H1 (cell line): ENCODE measurements at regions not wholly inside any gene's neighbourhood (a gene's known extent, or its start where the extent isn't known, plus 50 kb on each side); places are given as distances from the start of the nearest gene placed in this dataset.

Experiments used
- CTCF ChIA-PET: fragments of 300-600 bp; sonication (Branson Sonifier 250); formaldehyde crosslinking; loops from one replicate; lab custom pipeline; 2021; ENCODE audit not compliant: partially characterized antibody; lab: Charles Lee
- POLR2A ChIA-PET: fragments of 300-600 bp; sonication (Branson Sonifier 250); formaldehyde crosslinking; loops from one replicate; lab custom pipeline; 2021; ENCODE audit warnings: inconsistent platforms; ENCODE audit not compliant: partially characterized antibody; lab: Charles Lee
- DNase-seq, 2 experiments: peaks; one replicate each; pipeline versions ENCODE4 v3.0.0 to v3.0.0-alpha.2; 2010 to 2022; ENCODE audit warnings: low spot score in 2 of 2, low read depth in 1 of 2, mixed read lengths in 1 of 2
- FAIRE-seq: peaks from 2 replicates; lab custom pipeline; 2011; peaks lifted over from hg19 to GRCh38; lab: Jason Lieb, UNC
- H2AFZ ChIP-seq: 2 replicates; pipeline ENCODE4 v1.8.1; 2012; ENCODE audit warnings: low read length, inconsistent platforms
- H2AK5ac ChIP-seq: 2 replicates; pipeline ENCODE4 v1.6.1; 2013; ENCODE audit warnings: low read depth, low read length
- H2BK120ac ChIP-seq: replicated peaks from 2 replicates; pipeline ENCODE3; 2013; ENCODE audit warnings: low read depth, low read length, inconsistent platforms
- H2BK12ac ChIP-seq: 2 replicates; pipeline ENCODE4 v1.6.1; 2013; ENCODE audit warnings: low read depth, low read length
- H2BK15ac ChIP-seq: 2 replicates; pipeline ENCODE4 v1.6.1; 2013; ENCODE audit warnings: low read length
- H2BK20ac ChIP-seq: 2 replicates; pipeline ENCODE4 v1.6.1; 2013; ENCODE audit warnings: low read length
- H2BK5ac ChIP-seq: 2 replicates; pipeline ENCODE4 v1.6.1; 2013; ENCODE audit warnings: low read depth, low read length
- H3K14ac ChIP-seq: 2 replicates; pipeline ENCODE4 v1.6.1; 2013; ENCODE audit warnings: inconsistent platforms; ENCODE audit not compliant: insufficient read length
- H3K18ac ChIP-seq: 2 replicates; pipeline ENCODE4 v1.6.1; 2013; ENCODE audit warnings: low read length; ENCODE audit errors: extremely low read depth
- H3K23ac ChIP-seq: 2 replicates; pipeline ENCODE4 v1.6.1; 2013; ENCODE audit warnings: inconsistent platforms; ENCODE audit not compliant: insufficient read length
- H3K23me2 ChIP-seq: 2 replicates; pipeline ENCODE4 v1.6.1; 2013; ENCODE audit warnings: low read depth, low read length
- H3K27ac ChIP-seq: 2 replicates; pipeline ENCODE4 v1.6.1; 2011; ENCODE audit warnings: low read depth, low read length, inconsistent platforms
- H3K27me3 ChIP-seq, 4 experiments: replicated peaks in 1 of 4; 1 replicate in 1 of 4; 2 replicates in 3 of 4; pipeline versions ENCODE4 v1.6.1 to v1.8.1; 2011 to 2013; ENCODE audit warnings: low read length in 3 of 4, mild to moderate bottlenecking in 3 of 4, inconsistent platforms in 2 of 4, mixed read lengths in 2 of 4, moderate library complexity in 1 of 4; ENCODE audit not compliant: control insufficient read depth in 3 of 4, insufficient read depth in 3 of 4; ENCODE audit errors: extremely low read depth in 1 of 4
- H3K36me3 ChIP-seq, 4 experiments: 2 replicates each; pipeline versions ENCODE4 v1.6.1 to v1.8.1; 2011 to 2013; ENCODE audit warnings: mild to moderate bottlenecking in 4 of 4, low read length in 3 of 4, moderate library complexity in 2 of 4, control low read depth in 1 of 4, inconsistent platforms in 1 of 4; ENCODE audit not compliant: insufficient read depth in 4 of 4, control insufficient read depth in 2 of 4
- H3K4ac ChIP-seq: replicated peaks from 2 replicates; pipeline ENCODE3; 2013; ENCODE audit warnings: low read length, low read depth, mixed read lengths, inconsistent platforms; ENCODE audit not compliant: insufficient read length
- H3K4me1 ChIP-seq, 4 experiments: replicated peaks in 1 of 4; 1 replicate in 1 of 4; 2 replicates in 3 of 4; pipeline versions ENCODE4 v1.6.1 to v1.8.1; 2011 to 2013; ENCODE audit warnings: low read length in 3 of 4, inconsistent platforms in 2 of 4, mixed read lengths in 1 of 4; ENCODE audit not compliant: insufficient read depth in 4 of 4, control insufficient read depth in 3 of 4
- H3K4me2 ChIP-seq, 2 experiments: 2 replicates each; pipeline versions ENCODE4 v1.6.1 to v1.8.1; 2011 to 2013; ENCODE audit warnings: low read depth in 2 of 2, low read length in 2 of 2, control low read depth in 1 of 2, inconsistent platforms in 1 of 2, mild to moderate bottlenecking in 1 of 2; ENCODE audit not compliant: insufficient read depth in 1 of 2
- H3K4me3 ChIP-seq, 4 experiments: fragments of 200-600, 300-600 bp in 1 of 4; sonication (generic), shearing (Covaris generic), sonication (Bioruptor Twin) in 1 of 4; 2 replicates each; pipeline versions ENCODE4 v1.5.1 to v1.8.1; 2011 to 2016; ENCODE audit warnings: low read length in 4 of 4, low read depth in 3 of 4, control low read depth in 2 of 4, inconsistent platforms in 2 of 4, mild to moderate bottlenecking in 2 of 4, mixed read lengths in 1 of 4, moderate library complexity in 1 of 4; ENCODE audit not compliant: insufficient read depth in 2 of 4; ENCODE audit errors: extremely low read depth in 1 of 4
- H3K56ac ChIP-seq: replicated peaks from 2 replicates; pipeline ENCODE3; 2013; ENCODE audit warnings: low read depth, mild to moderate bottlenecking, mixed read lengths, low read length, inconsistent platforms; ENCODE audit not compliant: insufficient read length
- H3K79me1 ChIP-seq: 2 replicates; pipeline ENCODE4 v1.6.1; 2013; ENCODE audit warnings: low read depth, low read length, control low read depth
- H3K79me2 ChIP-seq, 2 experiments: 2 replicates each; pipeline versions ENCODE4 v1.6.1 to v1.8.1; 2012 to 2013; ENCODE audit warnings: low read length in 2 of 2, mild to moderate bottlenecking in 2 of 2, inconsistent platforms in 1 of 2; ENCODE audit not compliant: insufficient read depth in 2 of 2, control insufficient read depth in 1 of 2
- H3K9ac ChIP-seq, 4 experiments: replicated peaks in 1 of 4; 1 replicate in 1 of 4; 2 replicates in 3 of 4; pipeline versions ENCODE4 v1.6.1 to v1.8.1; 2011 to 2013; ENCODE audit warnings: low read depth in 3 of 4, low read length in 3 of 4, control low read depth in 2 of 4, mild to moderate bottlenecking in 2 of 4, moderate library complexity in 2 of 4, inconsistent platforms in 1 of 4; ENCODE audit errors: extremely low read depth in 1 of 4
- H3K9me3 ChIP-seq, 2 experiments: 2 replicates each; pipeline versions ENCODE4 v1.6.1 to v1.8.1; 2012 to 2013; ENCODE audit warnings: mild to moderate bottlenecking in 2 of 2, moderate library complexity in 2 of 2, control low read depth in 1 of 2, inconsistent platforms in 1 of 2, low read depth in 1 of 2, low read length in 1 of 2, mixed read lengths in 1 of 2; ENCODE audit not compliant: insufficient read depth in 2 of 2
- H4K20me1 ChIP-seq, 2 experiments: replicated peaks in 1 of 2; 2 replicates each; pipeline versions ENCODE3 to v1.8.1; 2011 to 2013; ENCODE audit warnings: inconsistent platforms in 2 of 2, low read length in 2 of 2, mild to moderate bottlenecking in 1 of 2; ENCODE audit not compliant: insufficient read depth in 2 of 2, control insufficient read depth in 1 of 2
- H4K5ac ChIP-seq: 2 replicates; pipeline ENCODE4 v1.6.1; 2013; ENCODE audit warnings: low read length, low read depth, mixed read lengths, inconsistent platforms; ENCODE audit not compliant: insufficient read length
- H4K8ac ChIP-seq: 2 replicates; pipeline ENCODE4 v1.8.0; 2013; ENCODE audit warnings: mild to moderate bottlenecking, moderate library complexity, low read length, inconsistent platforms; ENCODE audit not compliant: insufficient read depth; ENCODE audit errors: extremely low read depth
- H4K91ac ChIP-seq: replicated peaks from 2 replicates; pipeline ENCODE3; 2013; ENCODE audit warnings: low read length, mixed read lengths, inconsistent platforms; ENCODE audit not compliant: insufficient read length
- CBX5 ChIP-seq: fragments of 300-800, 300-1000 bp; sonication (generic); IDR thresholded peaks from 2 replicates; pipeline ENCODE4 v1.7.1; 2016; ENCODE audit warnings: antibody characterized with exemption, low read length, low read depth
- CHD2 ChIP-seq: IDR thresholded peaks from 2 replicates; pipeline ENCODE4 v1.6.1; 2012; ENCODE audit warnings: low read length, improper control_type of control experiment
- CREB1 ChIP-seq: IDR thresholded peaks from 2 replicates; pipeline ENCODE4 v1.6.1; 2012; ENCODE audit warnings: inconsistent platforms
- JUN ChIP-seq: IDR thresholded peaks from 2 replicates; pipeline ENCODE4 v1.6.1; 2011; ENCODE audit warnings: low read depth, mild to moderate bottlenecking, improper control_type of control experiment, low read length
- KDM1A ChIP-seq: fragments of 200-600, 300-600 bp; sonication (generic); IDR thresholded peaks from 2 replicates; pipeline ENCODE4 v1.7.1; 2016; ENCODE audit warnings: mild to moderate bottlenecking, low read length, borderline replicate concordance
- POLR2A ChIP-seq, 2 experiments: IDR thresholded peaks; 1 replicate in 1 of 2; 2 replicates in 1 of 2; pipeline ENCODE4 v1.6.1; 2011; ENCODE audit warnings: low read depth in 2 of 2, low read length in 2 of 2, mild to moderate bottlenecking in 2 of 2; ENCODE audit errors: control extremely low read depth in 1 of 2
- POU5F1 ChIP-seq: IDR thresholded peaks from 2 replicates; pipeline ENCODE4 v1.6.1; 2011; ENCODE audit warnings: low read depth, mild to moderate bottlenecking, low read length, moderate library complexity
- RXRA ChIP-seq: IDR thresholded peaks from 2 replicates; pipeline ENCODE4 v1.6.1; 2011; ENCODE audit warnings: low read depth, mild to moderate bottlenecking, low read length, moderate library complexity; ENCODE audit not compliant: insufficient read depth
- SRF ChIP-seq: IDR thresholded peaks from 2 replicates; pipeline ENCODE4 v1.6.1; 2011; ENCODE audit warnings: mild to moderate bottlenecking, low read depth, low read length, moderate library complexity
- SUZ12 ChIP-seq: fragments of 200-600 bp; sonication (generic); IDR thresholded peaks from 2 replicates; pipeline ENCODE4 v1.6.1; 2012; ENCODE audit warnings: mild to moderate bottlenecking, inconsistent platforms, low read length, moderate library complexity, mixed read lengths
- TAF7 ChIP-seq: optimal IDR thresholded peaks from 2 replicates; pipeline ENCODE3; 2011; ENCODE audit warnings: low read depth, mild to moderate bottlenecking, inconsistent platforms, low read length, moderate library complexity, borderline replicate concordance
- TEAD4 ChIP-seq: IDR thresholded peaks from 2 replicates; pipeline ENCODE4 v1.6.1; 2012; ENCODE audit warnings: low read depth, low read length, inconsistent platforms, mixed read lengths
- USF2 ChIP-seq: IDR thresholded peaks from 2 replicates; pipeline ENCODE4 v1.6.1; 2011; ENCODE audit warnings: low read length, improper control_type of control experiment
- ZNF274 ChIP-seq: IDR thresholded peaks from 2 replicates; pipeline ENCODE4 v1.7.0; 2012; ENCODE audit warnings: low read length, borderline replicate concordance; ENCODE audit errors: extremely low read depth
- WGBS, 2 experiments: shearing (Covaris generic) in 1 of 2; methylation state at CpG; one replicate each; pipeline versions ENCODE4 v1.1.6 to v1.1.7; 2013 to 2015; ENCODE audit warnings: low lambda C conversion rate in 2 of 2, mixed read lengths in 2 of 2, inconsistent platforms in 1 of 2, low coverage in 1 of 2, missing lambda C conversion rate in 1 of 2; ENCODE audit not compliant: insufficient replicate concordance in 2 of 2, insufficient coverage in 1 of 2, insufficient read length in 1 of 2; ENCODE audit errors: extremely low coverage in 1 of 2, missing lambda C conversion rate in 1 of 2; 5-methylcytosine and 5-hydroxymethylcytosine counted together
- TF ChIP-seq, protein P1 (sequence below): IDR thresholded peaks from 2 replicates; pipeline ENCODE4 v1.6.1; 2012; ENCODE audit warnings: inconsistent platforms

GRCh38 chr1:90132306-90132705 lies 137.4 kb downstream of the ZNF326 start:
- WGBS, 2 experiments: 78% methylated on average over 1 of the region's 1 CpG; no CpG with 5 or more reads in 1 of the 2 experiments
- Histone ChIP-seq H3K4me1 (no peaks in the 10 kb centered on the region), H3K23me2 (no peaks in the 10 kb centered on the region), H3K14ac (no peak overlapping the region), H2BK20ac (no peak overlapping the region), H4K8ac (no peak overlapping the region), H4K20me1 (peaks cover 0 to 1% of the 10 kb centered on the region in 2 experiments), H3K18ac (no peak overlapping the region), H2AK5ac (no peak overlapping the region), H2BK120ac (no peak overlapping the region), H3K4ac (no peak overlapping the region), H3K9me3 (no peaks in the 10 kb centered on the region), H4K91ac (no peak overlapping the region), H3K23ac (no peak overlapping the region), H2BK5ac (no peak overlapping the region), H2BK15ac (no peak overlapping the region), H2AFZ (no peak overlapping the region), H3K27me3 (no peaks in the 10 kb centered on the region), H3K27ac (no peak overlapping the region), H3K79me2 (no peaks in the 10 kb centered on the region), H3K4me3 (no peak overlapping the region), H3K79me1 (no peaks in the 10 kb centered on the region), H3K56ac (no peak overlapping the region), H3K9ac (no peak overlapping the region), H3K4me2 (no peak overlapping the region), H3K36me3 (no peaks in the 10 kb centered on the region), H4K5ac (no peak overlapping the region), H2BK12ac (no peak overlapping the region)
- FAIRE-seq: no peak
- CTCF ChIA-PET: interaction anchor here (0.6 to 5.5 kb wide), 27 partner anchors 9 to 1032 kb away, joined by 3 to 36 read pairs (median 4); no protein-coding TSS in a partner anchor
- POLR2A ChIA-PET: no interaction called here
- DNase-seq: no peak
- no peak for TF ChIP-seq KDM1A
- TF ChIP-seq CBX5: no peak
- no peak for TF ChIP-seq SUZ12
- TF ChIP-seq POU5F1: no peak
- TF ChIP-seq SRF: no peak
- no peak for TF ChIP-seq CREB1
- TF ChIP-seq TEAD4: no peak
- no peak for TF ChIP-seq USF2
- TF ChIP-seq RXRA: no peak
- TF ChIP-seq, protein P1, sequence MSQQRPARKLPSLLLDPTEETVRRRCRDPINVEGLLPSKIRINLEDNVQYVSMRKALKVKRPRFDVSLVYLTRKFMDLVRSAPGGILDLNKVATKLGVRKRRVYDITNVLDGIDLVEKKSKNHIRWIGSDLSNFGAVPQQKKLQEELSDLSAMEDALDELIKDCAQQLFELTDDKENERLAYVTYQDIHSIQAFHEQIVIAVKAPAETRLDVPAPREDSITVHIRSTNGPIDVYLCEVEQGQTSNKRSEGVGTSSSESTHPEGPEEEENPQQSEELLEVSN: no peak
- no peak for TF ChIP-seq CHD2
- TF ChIP-seq POLR2A (IDR thresholded peaks at IDR 0.05; ENCODE audit: control extremely low read depth in 1 of 2, low read depth in 2 of 2, low read length in 2 of 2): no peak
- TF ChIP-seq JUN: no peak
- TF ChIP-seq TAF7: no peak
- no peak for TF ChIP-seq ZNF274
